ENCODE measurements at regions not wholly inside any gene's neighbourhood (a gene's known extent, or its start where the extent isn't known, plus 50 kb on each side); places are given as distances from the start of the nearest gene placed in this dataset.

GRCh38 chr17:14997290-14997689, 267.8 kb downstream of the PMP22 start:
- Histone ChIP-seq H3K4me3 (ENCODE audit: low read depth, low read length) (no peak overlapping the region), H3K9me3 (ENCODE audit: severe bottlenecking) (no peaks in the 10 kb centered on the region), H3K27me3 (ENCODE audit: insufficient read depth, low read depth, severe bottlenecking) (no peaks in the 10 kb centered on the region), H3K36me3 (no peaks in the 10 kb centered on the region), H3K27ac (no peak overlapping the region)
- no peak for DNase-seq
- no peak for TF ChIP-seq CTCF (IDR thresholded peaks at IDR 0.05; ENCODE audit: low read depth, low read length)

- TF ChIP-seq CTCF (IDR thresholded peaks at IDR 0.05; ENCODE audit: low read depth, low read length), result no peak
- no peaks in the 10 kb centered on the region for H3K36me3 ChIP-seq
- H3K27me3 ChIP-seq (ENCODE audit: insufficient read depth, low read depth, severe bottlenecking), result no peaks in the 10 kb centered on the region
- H3K9me3 ChIP-seq (ENCODE audit: severe bottlenecking), result no peaks in the 10 kb centered on the region
- no peak for DNase-seq
- H3K27ac ChIP-seq, result no peak overlapping the region
- H3K4me3 ChIP-seq (ENCODE audit: low read depth, low read length), result no peak overlapping the region
Observed at GRCh38 chr17:14986127-14986526, 279.0 kb downstream of the PMP22 start.

GRCh38 chr17:14972844-14973243, 292.3 kb downstream of the PMP22 start:
- H3K9me3 ChIP-seq (ENCODE audit: severe bottlenecking), result no peaks in the 10 kb centered on the region
- no peaks in the 10 kb centered on the region for H3K36me3 ChIP-seq
- TF ChIP-seq CTCF (IDR thresholded peaks at IDR 0.05; ENCODE audit: low read depth, low read length), result no peak
- no peak overlapping the region for H3K4me3 ChIP-seq (ENCODE audit: low read depth, low read length)
- no peak for DNase-seq
- no peaks in the 10 kb centered on the region for H3K27me3 ChIP-seq (ENCODE audit: insufficient read depth, low read depth, severe bottlenecking)
- H3K27ac ChIP-seq, result no peak overlapping the region

- no peak for TF ChIP-seq CTCF (IDR thresholded peaks at IDR 0.05; ENCODE audit: low read depth, low read length)
- H3K4me3 ChIP-seq (ENCODE audit: low read depth, low read length), result no peak overlapping the region
- no peak overlapping the region for H3K27ac ChIP-seq
- no peaks in the 10 kb centered on the region for H3K36me3 ChIP-seq
- no peaks in the 10 kb centered on the region for H3K27me3 ChIP-seq (ENCODE audit: insufficient read depth, low read depth, severe bottlenecking)
- DNase-seq, result no peak
- H3K9me3 ChIP-seq (ENCODE audit: severe bottlenecking), result no peaks in the 10 kb centered on the region
Observed at GRCh38 chr17:14971054-14971453, 294.1 kb downstream of the PMP22 start.

- H3K9me3 ChIP-seq (ENCODE audit: severe bottlenecking), result no peaks in the 10 kb centered on the region
- H3K27ac ChIP-seq, result no peak overlapping the region
- no peaks in the 10 kb centered on the region for H3K27me3 ChIP-seq (ENCODE audit: insufficient read depth, low read depth, severe bottlenecking)
- no peaks in the 10 kb centered on the region for H3K36me3 ChIP-seq
- no peak overlapping the region for H3K4me3 ChIP-seq (ENCODE audit: low read depth, low read length)
- DNase-seq, result no peak
- TF ChIP-seq CTCF (IDR thresholded peaks at IDR 0.05; ENCODE audit: low read depth, low read length), result no peak
Observed at GRCh38 chr17:14959106-14959648, 305.9 kb downstream of the PMP22 start.

- no peak overlapping the region for H3K4me3 ChIP-seq (ENCODE audit: low read depth, low read length)
- no peak for DNase-seq
- H3K36me3 ChIP-seq, result no peaks in the 10 kb centered on the region
- no peak for TF ChIP-seq CTCF (IDR thresholded peaks at IDR 0.05; ENCODE audit: low read depth, low read length)
- H3K27me3 ChIP-seq (ENCODE audit: insufficient read depth, low read depth, severe bottlenecking), result no peaks in the 10 kb centered on the region
- no peak overlapping the region for H3K27ac ChIP-seq
- H3K9me3 ChIP-seq (ENCODE audit: severe bottlenecking), result no peaks in the 10 kb centered on the region
Observed at GRCh38 chr17:14953405-14953804, 311.7 kb downstream of the PMP22 start.

All from WERI-Rb-1 (cell line).